K562 (cell line): ENCODE measurements at regions not wholly inside any gene's neighbourhood (a gene's known extent, or its start where the extent isn't known, plus 50 kb on each side); places are given as distances from the start of the nearest gene placed in this dataset.
"Not testable (repeated sequence)": the region's sequence is repeated elsewhere in the genome, so short reads cannot be mapped to it uniquely, and the experiment has no call there.

Experiments
- ATAC-seq: fragments of 200-7000 bp; cut with Tn5 transposase; 3 replicates; pipeline ENCODE4 v1.9.1; 2020; ENCODE audit warnings: moderate library complexity
- BruUV-seq: library from RNA; stranded (reverse); fragments of 400-500 nt; replicated peaks from 2 replicates; lab custom pipeline; 2021; lab: Mats Ljungman, UMichigan
- CTCF ChIA-PET: fragments of 300-600 bp; formaldehyde crosslinking; extraction: SDS; loops from one replicate; lab custom pipeline; 2021; ENCODE audit warnings: low intra/inter-chr PET ratio; lab: Yijun Ruan, JAX
- POLR2A ChIA-PET: fragments of 300-600, 350-650 bp; sonication (Branson Sonifier 250); formaldehyde crosslinking; extraction: SDS; loops from one replicate; lab custom pipeline; 2021; ENCODE audit warnings: antibody characterized with exemption, inconsistent platforms; lab: Yijun Ruan, JAX
- DNase-seq, 4 experiments: peaks; one replicate each; pipeline versions ENCODE4 v3.0.0 to v3.0.0-alpha.2; 2011 to 2018; ENCODE audit warnings: low spot score in 3 of 4, mixed read lengths in 3 of 4; ENCODE audit errors: extremely low read depth in 1 of 4
- FAIRE-seq: peaks from 2 replicates; lab custom pipeline; 2011; peaks lifted over from hg19 to GRCh38; lab: Jason Lieb, UNC
- H2AFZ ChIP-seq: 2 replicates; pipeline ENCODE4 v1.6.0; 2011; ENCODE audit warnings: low read depth, low read length, control low read depth, inconsistent platforms
- H3K27ac ChIP-seq: fragments of 200-600 bp; 3 replicates; pipeline ENCODE4 v1.8.0; 2011; ENCODE audit warnings: low read depth, mild to moderate bottlenecking, control low read depth, inconsistent platforms, low read length, moderate library complexity, mixed read lengths; ENCODE audit errors: extremely low read depth
- H3K27me3 ChIP-seq, 2 experiments: fragments of 300-600 bp in 1 of 2; 2 replicates in 1 of 2; 3 replicates in 1 of 2; pipeline versions ENCODE4 v1.6.0 to v1.8.0; 2011; ENCODE audit warnings: inconsistent platforms in 2 of 2, low read length in 2 of 2, mild to moderate bottlenecking in 1 of 2, mixed read lengths in 1 of 2, moderate library complexity in 1 of 2; ENCODE audit not compliant: control insufficient read depth in 2 of 2, insufficient read depth in 2 of 2
- H3K36me3 ChIP-seq: fragments of 300-600 bp; 3 replicates; pipeline ENCODE4 v1.8.0; 2011; ENCODE audit warnings: mild to moderate bottlenecking, low read length, inconsistent platforms; ENCODE audit not compliant: control insufficient read depth, insufficient read depth
- H3K4me1 ChIP-seq, 2 experiments: fragments of 200-600 bp in 1 of 2; replicated peaks in 1 of 2; 2 replicates in 1 of 2; 3 replicates in 1 of 2; pipeline versions ENCODE4 v1.5.1 to v1.8.0; 2011; ENCODE audit warnings: inconsistent platforms in 2 of 2, low read length in 2 of 2, mild to moderate bottlenecking in 1 of 2, mixed read lengths in 1 of 2, moderate library complexity in 1 of 2; ENCODE audit not compliant: control insufficient read depth in 2 of 2, insufficient read depth in 2 of 2
- H3K4me2 ChIP-seq: 2 replicates; pipeline ENCODE4 v1.6.1; 2011; ENCODE audit warnings: low read length, control low read depth, inconsistent platforms, mixed read lengths; ENCODE audit not compliant: insufficient read depth
- H3K4me3 ChIP-seq: fragments of 200-600 bp; sonication (generic), shearing (Covaris generic); 2 replicates; pipeline ENCODE4 v1.5.1; 2016; ENCODE audit warnings: control low read depth, inconsistent platforms
- H3K79me2 ChIP-seq: fragments of 200-600 bp; 3 replicates; pipeline ENCODE4 v1.8.0; 2011; ENCODE audit warnings: low read length, inconsistent platforms; ENCODE audit not compliant: control insufficient read depth, insufficient read depth
- H3K9ac ChIP-seq, 2 experiments: 2 replicates each; pipeline versions ENCODE4 v1.6.0 to v1.6.1; 2011; ENCODE audit warnings: low read depth in 2 of 2, low read length in 2 of 2, control low read depth in 1 of 2, inconsistent platforms in 1 of 2, mild to moderate bottlenecking in 1 of 2, mixed read lengths in 1 of 2; ENCODE audit not compliant: insufficient read depth in 1 of 2
- H3K9me1 ChIP-seq: one replicate; pipeline ENCODE4 v1.6.0; 2011; ENCODE audit warnings: inconsistent platforms, mild to moderate bottlenecking, low read length, moderate library complexity; ENCODE audit not compliant: control insufficient read depth, insufficient read depth
- H3K9me3 ChIP-seq: replicated peaks from 2 replicates; pipeline ENCODE4 v1.5.1; 2011; ENCODE audit warnings: low read depth, low read length, inconsistent platforms; ENCODE audit not compliant: control insufficient read depth, insufficient read depth
- H4K20me1 ChIP-seq: replicated peaks from 2 replicates; pipeline ENCODE4 v1.6.1; 2011; ENCODE audit warnings: low read length, inconsistent platforms, mixed read lengths; ENCODE audit not compliant: control insufficient read depth, insufficient read depth
- MTF1 ChIP-seq: fragments of 250-450 bp; sonication (Bioruptor Pico); IDR thresholded peaks from 2 replicates; pipeline ENCODE4 v1.9.0; 2021; ENCODE audit warnings: moderate library complexity, mild to moderate bottlenecking, inconsistent platforms, borderline replicate concordance
- SMARCC2 ChIP-seq: fragments of 450-650 bp; IDR thresholded peaks from 2 replicates; pipeline ENCODE4 v1.6.1; 2017; ENCODE audit warnings: antibody characterized with exemption, moderate library complexity, mild to moderate bottlenecking, low read depth
- whole genome bisulfite sequencing: fragments of 100-300 bp; shearing (Covaris generic); methylation state at CpG from one replicate; pipeline ENCODE4 v1.1.6; 2016; ENCODE audit warnings: low coverage, mixed read lengths; ENCODE audit not compliant: insufficient coverage; ENCODE audit errors: missing lambda C conversion rate; 5-methylcytosine and 5-hydroxymethylcytosine counted together
- in situ Hi-C: fragments of 300-500 bp; cut with MboI; formaldehyde crosslinking; loops from 4 replicates; pipeline ENCODE4 v1.15.0; 2018; ENCODE audit warnings: inconsistent platforms, mixed read lengths
- intact Hi-C: fragments of 100-400 bp; cut with micrococcal nuclease; formaldehyde crosslinking; loops from 2 replicates; pipeline ENCODE4 v1.14.2; 2022
- TF ChIP-seq, protein P1 (sequence below): fragments of 250-450 bp; sonication (Bioruptor Pico); IDR thresholded peaks from 2 replicates; pipeline ENCODE4 v1.8.0; 2022; ENCODE audit warnings: inconsistent platforms, mild to moderate bottlenecking, moderate library complexity, borderline replicate concordance

DNA sequence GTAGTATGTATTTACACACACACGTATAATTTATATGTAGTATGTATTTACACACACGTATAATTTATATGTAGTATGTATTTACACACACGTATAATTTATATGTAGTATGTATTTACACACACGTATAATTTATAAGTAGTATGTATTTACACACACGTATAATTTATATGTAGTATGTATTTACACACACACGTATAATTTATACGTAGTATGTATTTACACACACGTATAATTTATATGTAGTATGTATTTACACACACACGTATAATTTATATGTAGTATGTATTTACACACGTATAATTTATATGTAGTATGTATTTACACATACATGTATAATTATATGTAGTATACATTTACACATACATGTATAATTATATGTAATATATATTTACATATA, 398.5 kb upstream of the CRIM1 start:
- H3K27ac ChIP-seq, BruUV-seq, H3K4me2 ChIP-seq, H3K9ac ChIP-seq, CTCF ChIA-PET, H2AFZ ChIP-seq, FAIRE-seq, DNase-seq, H3K9me1 ChIP-seq, H3K4me3 ChIP-seq, H4K20me1 ChIP-seq, H3K36me3 ChIP-seq, H3K9me3 ChIP-seq, H3K4me1 ChIP-seq, in situ Hi-C loops, intact Hi-C loops, H3K27me3 ChIP-seq, ATAC-seq, H3K79me2 ChIP-seq, POLR2A ChIA-PET: not testable (repeated sequence)
- TF ChIP-seq, protein P1, sequence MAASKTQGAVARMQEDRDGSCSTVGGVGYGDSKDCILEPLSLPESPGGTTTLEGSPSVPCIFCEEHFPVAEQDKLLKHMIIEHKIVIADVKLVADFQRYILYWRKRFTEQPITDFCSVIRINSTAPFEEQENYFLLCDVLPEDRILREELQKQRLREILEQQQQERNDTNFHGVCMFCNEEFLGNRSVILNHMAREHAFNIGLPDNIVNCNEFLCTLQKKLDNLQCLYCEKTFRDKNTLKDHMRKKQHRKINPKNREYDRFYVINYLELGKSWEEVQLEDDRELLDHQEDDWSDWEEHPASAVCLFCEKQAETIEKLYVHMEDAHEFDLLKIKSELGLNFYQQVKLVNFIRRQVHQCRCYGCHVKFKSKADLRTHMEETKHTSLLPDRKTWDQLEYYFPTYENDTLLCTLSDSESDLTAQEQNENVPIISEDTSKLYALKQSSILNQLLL (CRISPR knock-in tag): peak; percentile 77; the same call in 1 of the 2 replicates
- TF ChIP-seq MTF1 (CRISPR knock-in tag): peak; percentile 60; the same call in 1 of the 2 replicates
- WGBS: 48% methylated on average over 10 of the region's 10 CpGs

DNA sequence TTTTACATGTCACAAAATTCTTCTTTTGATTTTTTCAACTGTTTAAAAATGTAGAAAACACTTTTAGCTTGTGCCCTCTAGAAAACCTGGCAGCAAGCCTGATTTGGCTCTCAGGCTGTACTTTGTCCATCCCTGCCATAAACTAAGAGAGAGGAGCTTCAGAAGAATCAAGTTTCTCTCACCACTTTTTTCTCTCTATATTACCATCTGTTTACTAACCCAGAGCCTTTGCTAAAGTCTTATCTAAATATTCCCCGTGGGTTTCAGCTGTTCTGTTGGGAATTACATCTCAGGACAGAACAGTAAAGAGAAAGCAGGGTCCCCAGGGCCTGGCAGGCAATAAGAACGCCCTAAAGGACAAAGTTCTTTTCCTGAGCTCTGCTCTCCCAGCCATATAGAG, 409.1 kb upstream of the CRIM1 start:
- DNase-seq (no peak), FAIRE-seq (no peak), ATAC-seq (no peak)
- no peak overlapping the region for H3K4me2 ChIP-seq
- no peaks in the 10 kb centered on the region for H3K9me3 ChIP-seq
- no peaks in the 10 kb centered on the region for H3K79me2 ChIP-seq
- intact Hi-C loops (no loop called here), in situ Hi-C loops (no loop called here)
- BruUV-seq: no TSS peak
- no peaks in the 10 kb centered on the region for H4K20me1 ChIP-seq
- H3K9me1 ChIP-seq: no peaks in the 10 kb centered on the region
- no peaks in the 10 kb centered on the region for H3K4me1 ChIP-seq
- no peak overlapping the region for H2AFZ ChIP-seq
- 0% methylated on average over 2 of the region's 2 CpGs for WGBS
- H3K9ac ChIP-seq: no peak overlapping the region
- CTCF ChIA-PET: no interaction called here
- no peak overlapping the region for H3K27ac ChIP-seq
- no peaks in the 10 kb centered on the region for H3K27me3 ChIP-seq
- H3K4me3 ChIP-seq: no peak overlapping the region
- no peaks in the 10 kb centered on the region for H3K36me3 ChIP-seq
- POLR2A ChIA-PET: no interaction called here
- TF ChIP-seq SMARCC2: no peak
